Neural cell (in vitro differentiated cells): ENCODE measurements at regions not wholly inside any gene's neighbourhood (a gene's known extent, or its start where the extent isn't known, plus 50 kb on each side); places are given as distances from the start of the nearest gene placed in this dataset.

Experiments
- H2AFZ ChIP-seq: fragments of 200-600, 300-800 bp; sonication (generic), shearing (Covaris generic); 2 replicates; pipeline ENCODE4 v1.6.0; 2014; ENCODE audit warnings: low read depth, mild to moderate bottlenecking, antibody characterized with exemption, low read length, moderate library complexity
- H3F3A ChIP-seq: fragments of 200-600 bp; shearing (Covaris generic); 2 replicates; pipeline ENCODE4 v1.6.1; 2016; ENCODE audit warnings: mild to moderate bottlenecking, moderate library complexity, mixed read lengths, antibody characterized with exemption, low read length; ENCODE audit not compliant: insufficient read depth, poor library complexity, severe bottlenecking
- H3K27ac ChIP-seq: fragments of 200-600, 300-800 bp; sonication (generic), shearing (Covaris generic); 2 replicates; pipeline ENCODE4 v1.5.1; 2014; ENCODE audit warnings: mild to moderate bottlenecking, low read length, moderate library complexity
- H3K27me3 ChIP-seq: fragments of 300-800, 200-600 bp; sonication (generic), shearing (Covaris generic); 2 replicates; pipeline ENCODE4 v1.6.0; 2014; ENCODE audit warnings: mild to moderate bottlenecking, low read depth, low read length, moderate library complexity; ENCODE audit not compliant: insufficient read depth
- H3K36me3 ChIP-seq: fragments of 300-800, 200-600 bp; sonication (generic), shearing (Covaris generic); 2 replicates; pipeline ENCODE4 v1.5.1; 2014; ENCODE audit warnings: mild to moderate bottlenecking, antibody characterized with exemption, low read length, moderate library complexity; ENCODE audit not compliant: insufficient read depth
- H3K4me2 ChIP-seq: fragments of 300-800, 200-600 bp; sonication (generic), shearing (Covaris generic); 2 replicates; pipeline ENCODE4 v1.6.0; 2014; ENCODE audit warnings: mild to moderate bottlenecking, low read length
- H3K4me3 ChIP-seq: fragments of 300-800, 200-600 bp; sonication (generic), shearing (Covaris generic); 2 replicates; pipeline ENCODE4 v1.5.1; 2014; ENCODE audit warnings: mild to moderate bottlenecking, low read length, moderate library complexity
- H3K79me2 ChIP-seq: fragments of 200-600 bp; shearing (Covaris generic); replicated peaks from 2 replicates; pipeline ENCODE4 v1.6.0; 2014; ENCODE audit warnings: mild to moderate bottlenecking, low read length, moderate library complexity; ENCODE audit not compliant: insufficient read depth
- H3K9ac ChIP-seq: fragments of 300-800, 200-600 bp; sonication (generic), shearing (Covaris generic); 2 replicates; pipeline ENCODE4 v1.6.1; 2016; ENCODE audit warnings: mild to moderate bottlenecking, low read length, mixed read lengths
- H3K9me2 ChIP-seq: fragments of 200-600 bp; shearing (Covaris generic); 2 replicates; pipeline ENCODE4 v1.6.1; 2016; ENCODE audit warnings: mild to moderate bottlenecking, low read length, mixed read lengths; ENCODE audit not compliant: insufficient read depth
- H3K9me3 ChIP-seq: fragments of 200-600, 300-800 bp; sonication (generic), shearing (Covaris generic); 2 replicates; pipeline ENCODE4 v1.6.1; 2016; ENCODE audit warnings: mild to moderate bottlenecking, mixed run types, low read length, moderate library complexity, mixed read lengths
- H4K20me1 ChIP-seq: fragments of 200-600 bp; shearing (Covaris generic); 2 replicates; pipeline ENCODE4 v1.6.1; 2016; ENCODE audit warnings: mild to moderate bottlenecking, mixed run types; ENCODE audit not compliant: insufficient read depth
- EP300 ChIP-seq: fragments of 450-650 bp; conservative IDR thresholded peaks from 2 replicates; pipeline ENCODE4 v1.6.1; 2014; ENCODE audit warnings: antibody characterized with exemption, mild to moderate bottlenecking, moderate library complexity; ENCODE audit not compliant: poor library complexity, severe bottlenecking
- EZH2 ChIP-seq: fragments of 200-600, 300-800 bp; shearing (Covaris generic), sonication (generic); IDR thresholded peaks from 2 replicates; pipeline ENCODE4 v1.6.1; 2014; ENCODE audit warnings: antibody characterized with exemption, low read length, borderline replicate concordance, mild to moderate bottlenecking; ENCODE audit not compliant: insufficient read depth, poor library complexity, severe bottlenecking
- MXI1 ChIP-seq: fragments of 450-650 bp; conservative IDR thresholded peaks from 2 replicates; pipeline ENCODE4 v1.6.1; 2014; ENCODE audit warnings: antibody characterized with exemption, mild to moderate bottlenecking; ENCODE audit not compliant: poor library complexity, severe bottlenecking
- POLR2AphosphoS5 ChIP-seq: IDR thresholded peaks from 2 replicates; pipeline ENCODE4 v1.6.1; 2012
- RAD21 ChIP-seq: fragments of 450-650 bp; conservative IDR thresholded peaks from 2 replicates; pipeline ENCODE4 v1.6.1; 2014; ENCODE audit warnings: antibody characterized with exemption, mild to moderate bottlenecking, moderate library complexity
- SMC3 ChIP-seq: fragments of 450-650 bp; conservative IDR thresholded peaks from 2 replicates; pipeline ENCODE4 v1.6.1; 2014; ENCODE audit warnings: antibody characterized with exemption, mild to moderate bottlenecking, moderate library complexity; ENCODE audit not compliant: poor library complexity
- TAF1 ChIP-seq: IDR thresholded peaks from 2 replicates; pipeline ENCODE4 v1.6.1; 2012; ENCODE audit warnings: low read depth
- TF ChIP-seq, protein P1 (sequence below): fragments of 450-650 bp; IDR thresholded peaks from 2 replicates; pipeline ENCODE4 v1.5.1; 2014; ENCODE audit warnings: antibody characterized with exemption, mild to moderate bottlenecking, moderate library complexity; ENCODE audit not compliant: poor library complexity, severe bottlenecking
- TF ChIP-seq, protein P2 (sequence below): IDR thresholded peaks from 2 replicates; pipeline ENCODE4 v1.6.1; 2012; ENCODE audit warnings: borderline replicate concordance

DNA sequence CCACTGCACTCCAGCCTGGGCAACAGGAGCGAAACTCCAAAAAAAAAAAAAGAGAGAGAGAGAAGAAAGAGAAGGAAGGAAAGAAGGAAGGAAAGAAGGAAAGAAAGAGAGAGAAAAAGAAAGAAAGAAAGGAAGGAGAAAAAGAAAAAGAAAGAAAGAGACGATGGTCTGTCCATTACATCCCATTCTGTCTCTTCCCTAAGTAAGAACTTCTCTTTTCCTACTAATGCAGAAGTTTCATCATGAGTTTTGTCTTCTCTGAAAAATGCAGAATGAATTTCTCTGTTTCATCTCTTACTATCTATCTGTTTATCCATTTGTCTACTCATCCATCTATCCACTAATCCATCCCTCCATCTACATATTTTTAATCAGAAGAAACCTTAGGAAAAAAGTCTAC is 94.9 kb upstream of the MED13 start:
- H3K27ac ChIP-seq = no peak overlapping the region
- no peak overlapping the region for H3K9ac ChIP-seq
- no peaks in the 10 kb centered on the region for H3K36me3 ChIP-seq
- H3F3A ChIP-seq = no peaks in the 10 kb centered on the region
- no peak overlapping the region for H2AFZ ChIP-seq
- no peaks in the 10 kb centered on the region for H4K20me1 ChIP-seq
- H3K27me3 ChIP-seq = no peaks in the 10 kb centered on the region
- H3K4me3 ChIP-seq = no peak overlapping the region
- no peaks in the 10 kb centered on the region for H3K9me2 ChIP-seq
- no peaks in the 10 kb centered on the region for H3K79me2 ChIP-seq
- TF ChIP-seq RAD21 (no peak), EZH2 (no peak), MXI1 (no peak)
- H3K4me2 ChIP-seq = no peak overlapping the region
- H3K9me3 ChIP-seq = no peaks in the 10 kb centered on the region

DNA sequence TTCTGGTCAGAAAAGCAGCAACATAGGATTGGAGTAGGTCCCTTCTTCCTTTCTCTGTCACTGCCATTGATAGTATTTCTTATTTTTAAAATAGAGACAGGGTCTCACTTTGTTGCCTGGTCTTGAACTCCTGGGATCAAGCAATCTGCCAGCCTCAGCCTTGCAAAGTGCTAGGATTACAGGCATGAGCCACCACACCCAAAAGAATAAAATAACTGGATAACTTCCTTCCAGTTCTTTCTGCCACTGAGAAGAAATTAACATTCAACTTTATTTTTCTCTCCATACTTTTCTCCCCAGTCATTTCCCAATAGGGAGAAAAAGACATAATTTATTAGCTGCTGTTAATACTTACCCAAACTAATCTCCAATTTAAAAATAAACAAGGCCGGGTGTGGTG is 91.9 kb upstream of the MED13 start:
- no peaks in the 10 kb centered on the region for H4K20me1 ChIP-seq
- no peak overlapping the region for H3K4me2 ChIP-seq
- no peaks in the 10 kb centered on the region for H3F3A ChIP-seq

DNA sequence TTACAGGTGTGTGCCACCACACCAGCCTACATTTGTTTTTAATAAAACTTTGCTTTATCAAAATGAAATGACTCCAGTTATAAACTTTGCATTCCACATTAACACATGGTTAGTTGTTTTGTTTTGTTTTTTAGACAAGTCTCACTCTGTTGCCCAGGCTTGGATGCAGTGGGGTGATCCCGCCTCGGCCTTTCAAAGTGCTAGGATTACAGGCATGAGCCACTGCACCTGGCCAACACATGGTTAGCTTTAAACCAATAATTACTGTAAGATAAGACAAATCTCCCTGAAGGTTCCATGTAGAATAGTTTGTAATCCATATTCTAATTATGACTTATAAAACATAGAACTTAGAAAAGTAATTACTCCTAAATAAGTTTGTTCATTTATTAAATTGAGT is 89.8 kb upstream of the MED13 start:
- Histone ChIP-seq H4K20me1 (no peaks in the 10 kb centered on the region), H3K4me3 (no peak overlapping the region), H3F3A (no peaks in the 10 kb centered on the region), H3K4me2 (no peak overlapping the region), H3K27ac (no peak overlapping the region), H3K9me3 (no peaks in the 10 kb centered on the region), H3K9me2 (no peaks in the 10 kb centered on the region), H3K36me3 (no peaks in the 10 kb centered on the region), H3K27me3 (no peaks in the 10 kb centered on the region), H2AFZ (no peak overlapping the region), H3K9ac (no peak overlapping the region), H3K79me2 (no peaks in the 10 kb centered on the region)
- TF ChIP-seq SMC3 (no peak), TAF1 (no peak), EZH2 (no peak), MXI1 (no peak), POLR2AphosphoS5 (no peak), EP300 (no peak), RAD21 (no peak)
- TF ChIP-seq, protein P1, sequence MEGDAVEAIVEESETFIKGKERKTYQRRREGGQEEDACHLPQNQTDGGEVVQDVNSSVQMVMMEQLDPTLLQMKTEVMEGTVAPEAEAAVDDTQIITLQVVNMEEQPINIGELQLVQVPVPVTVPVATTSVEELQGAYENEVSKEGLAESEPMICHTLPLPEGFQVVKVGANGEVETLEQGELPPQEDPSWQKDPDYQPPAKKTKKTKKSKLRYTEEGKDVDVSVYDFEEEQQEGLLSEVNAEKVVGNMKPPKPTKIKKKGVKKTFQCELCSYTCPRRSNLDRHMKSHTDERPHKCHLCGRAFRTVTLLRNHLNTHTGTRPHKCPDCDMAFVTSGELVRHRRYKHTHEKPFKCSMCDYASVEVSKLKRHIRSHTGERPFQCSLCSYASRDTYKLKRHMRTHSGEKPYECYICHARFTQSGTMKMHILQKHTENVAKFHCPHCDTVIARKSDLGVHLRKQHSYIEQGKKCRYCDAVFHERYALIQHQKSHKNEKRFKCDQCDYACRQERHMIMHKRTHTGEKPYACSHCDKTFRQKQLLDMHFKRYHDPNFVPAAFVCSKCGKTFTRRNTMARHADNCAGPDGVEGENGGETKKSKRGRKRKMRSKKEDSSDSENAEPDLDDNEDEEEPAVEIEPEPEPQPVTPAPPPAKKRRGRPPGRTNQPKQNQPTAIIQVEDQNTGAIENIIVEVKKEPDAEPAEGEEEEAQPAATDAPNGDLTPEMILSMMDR = no peak
- TF ChIP-seq, protein P2, sequence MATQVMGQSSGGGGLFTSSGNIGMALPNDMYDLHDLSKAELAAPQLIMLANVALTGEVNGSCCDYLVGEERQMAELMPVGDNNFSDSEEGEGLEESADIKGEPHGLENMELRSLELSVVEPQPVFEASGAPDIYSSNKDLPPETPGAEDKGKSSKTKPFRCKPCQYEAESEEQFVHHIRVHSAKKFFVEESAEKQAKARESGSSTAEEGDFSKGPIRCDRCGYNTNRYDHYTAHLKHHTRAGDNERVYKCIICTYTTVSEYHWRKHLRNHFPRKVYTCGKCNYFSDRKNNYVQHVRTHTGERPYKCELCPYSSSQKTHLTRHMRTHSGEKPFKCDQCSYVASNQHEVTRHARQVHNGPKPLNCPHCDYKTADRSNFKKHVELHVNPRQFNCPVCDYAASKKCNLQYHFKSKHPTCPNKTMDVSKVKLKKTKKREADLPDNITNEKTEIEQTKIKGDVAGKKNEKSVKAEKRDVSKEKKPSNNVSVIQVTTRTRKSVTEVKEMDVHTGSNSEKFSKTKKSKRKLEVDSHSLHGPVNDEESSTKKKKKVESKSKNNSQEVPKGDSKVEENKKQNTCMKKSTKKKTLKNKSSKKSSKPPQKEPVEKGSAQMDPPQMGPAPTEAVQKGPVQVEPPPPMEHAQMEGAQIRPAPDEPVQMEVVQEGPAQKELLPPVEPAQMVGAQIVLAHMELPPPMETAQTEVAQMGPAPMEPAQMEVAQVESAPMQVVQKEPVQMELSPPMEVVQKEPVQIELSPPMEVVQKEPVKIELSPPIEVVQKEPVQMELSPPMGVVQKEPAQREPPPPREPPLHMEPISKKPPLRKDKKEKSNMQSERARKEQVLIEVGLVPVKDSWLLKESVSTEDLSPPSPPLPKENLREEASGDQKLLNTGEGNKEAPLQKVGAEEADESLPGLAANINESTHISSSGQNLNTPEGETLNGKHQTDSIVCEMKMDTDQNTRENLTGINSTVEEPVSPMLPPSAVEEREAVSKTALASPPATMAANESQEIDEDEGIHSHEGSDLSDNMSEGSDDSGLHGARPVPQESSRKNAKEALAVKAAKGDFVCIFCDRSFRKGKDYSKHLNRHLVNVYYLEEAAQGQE = no peak

More for the DNA sequence above, 91.9 kb upstream of the MED13 start:
- H3K9me2 ChIP-seq = no peaks in the 10 kb centered on the region
- no peaks in the 10 kb centered on the region for H3K27me3 ChIP-seq
- no peak overlapping the region for H3K4me3 ChIP-seq
- H3K79me2 ChIP-seq = no peaks in the 10 kb centered on the region
- no peak overlapping the region for H3K9ac ChIP-seq
- H3K27ac ChIP-seq = no peak overlapping the region
- TF ChIP-seq TAF1 = no peak
- TF ChIP-seq SMC3 = no peak
- H2AFZ ChIP-seq = no peak overlapping the region
- no peaks in the 10 kb centered on the region for H3K36me3 ChIP-seq
- no peaks in the 10 kb centered on the region for H3K9me3 ChIP-seq
